ENCODE measurements at regions not wholly inside any gene's neighbourhood (a gene's known extent, or its start where the extent isn't known, plus 50 kb on each side); places are given as distances from the start of the nearest gene placed in this dataset.

DNA sequence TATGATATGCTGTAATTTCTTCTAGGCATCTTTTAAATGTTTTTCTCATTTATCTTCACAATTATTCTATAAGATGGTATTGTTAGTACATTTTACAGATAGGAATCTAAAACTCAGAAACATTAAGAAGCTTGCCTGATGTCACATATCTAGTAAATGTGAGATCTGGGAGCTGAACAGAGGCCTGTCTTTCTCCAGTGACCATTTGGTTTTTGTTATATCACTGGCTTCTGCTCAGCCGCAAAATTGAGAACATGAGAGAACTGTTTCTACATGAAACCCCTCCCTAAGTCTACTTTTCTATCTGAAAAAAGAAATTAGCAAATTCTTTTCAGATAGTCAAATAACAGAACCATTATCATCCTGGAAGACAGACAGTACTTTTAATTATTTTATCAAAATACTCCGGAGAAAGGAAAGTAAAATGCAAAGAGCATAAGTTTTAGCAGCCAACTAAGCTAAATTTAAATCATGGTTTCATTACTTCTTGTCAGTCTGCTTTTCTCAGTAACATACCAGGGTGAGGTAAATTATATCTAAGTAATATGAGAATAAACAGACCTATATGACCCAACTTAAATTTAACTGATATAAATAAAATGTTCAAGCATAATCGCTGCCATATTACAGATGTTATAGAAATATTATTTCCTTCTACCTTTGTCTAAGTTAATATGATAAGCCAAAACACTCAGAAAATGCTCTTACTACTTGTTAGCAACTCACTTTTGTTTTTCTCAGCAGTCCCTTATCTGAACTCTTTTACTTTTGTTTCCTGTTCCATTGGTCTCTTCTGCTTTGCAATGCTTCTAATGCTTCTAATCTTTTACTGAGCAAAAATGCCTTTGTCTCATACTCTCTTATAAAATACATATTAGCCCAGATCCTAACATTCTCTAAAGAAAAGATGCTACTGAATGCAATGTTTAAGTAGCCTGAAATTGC lies 68.0 kb upstream of the MBNL1 start:
- Histone ChIP-seq H3K27me3 (ENCODE audit: control insufficient read depth, low read length) (no peaks in the 10 kb centered on the region), H3K4me3 (ENCODE audit: low read length) (peak overlapping the region; percentile 58), H3K9me2 (replicated peaks; ENCODE audit: control insufficient read depth, low read length) (no peaks in the 10 kb centered on the region), H3K4me2 (ENCODE audit: low read length) (peak overlapping the region; percentile 81), H3K36me3 (ENCODE audit: control insufficient read depth, low read length) (peaks cover 9% of the 10 kb centered on the region; the same call in 1 of the 2 replicates), H3F3A (ENCODE audit: control insufficient read depth, insufficient read depth) (peaks cover 36% of the 10 kb centered on the region), H3K4me1 (ENCODE audit: control insufficient read depth, low read length) (peaks cover 100% of the 10 kb centered on the region), H3K27ac (ENCODE audit: low read depth, low read length) (peak overlapping the region; percentile 86), H4K20me1 (ENCODE audit: control insufficient read depth, insufficient read depth, low read depth, low read length) (no peaks in the 10 kb centered on the region), H3K79me2 (ENCODE audit: control insufficient read depth, low read length) (no peaks in the 10 kb centered on the region; the same call in 1 of the 2 replicates), H3K9me3 (ENCODE audit: control insufficient read depth, insufficient read depth, low read length) (no peaks in the 10 kb centered on the region)
- TF ChIP-seq, protein P1, sequence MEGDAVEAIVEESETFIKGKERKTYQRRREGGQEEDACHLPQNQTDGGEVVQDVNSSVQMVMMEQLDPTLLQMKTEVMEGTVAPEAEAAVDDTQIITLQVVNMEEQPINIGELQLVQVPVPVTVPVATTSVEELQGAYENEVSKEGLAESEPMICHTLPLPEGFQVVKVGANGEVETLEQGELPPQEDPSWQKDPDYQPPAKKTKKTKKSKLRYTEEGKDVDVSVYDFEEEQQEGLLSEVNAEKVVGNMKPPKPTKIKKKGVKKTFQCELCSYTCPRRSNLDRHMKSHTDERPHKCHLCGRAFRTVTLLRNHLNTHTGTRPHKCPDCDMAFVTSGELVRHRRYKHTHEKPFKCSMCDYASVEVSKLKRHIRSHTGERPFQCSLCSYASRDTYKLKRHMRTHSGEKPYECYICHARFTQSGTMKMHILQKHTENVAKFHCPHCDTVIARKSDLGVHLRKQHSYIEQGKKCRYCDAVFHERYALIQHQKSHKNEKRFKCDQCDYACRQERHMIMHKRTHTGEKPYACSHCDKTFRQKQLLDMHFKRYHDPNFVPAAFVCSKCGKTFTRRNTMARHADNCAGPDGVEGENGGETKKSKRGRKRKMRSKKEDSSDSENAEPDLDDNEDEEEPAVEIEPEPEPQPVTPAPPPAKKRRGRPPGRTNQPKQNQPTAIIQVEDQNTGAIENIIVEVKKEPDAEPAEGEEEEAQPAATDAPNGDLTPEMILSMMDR (IDR thresholded peaks at IDR 0.05; ENCODE audit: low read depth, low read length, poor library complexity, severe bottlenecking): no peak
- no peak for TF ChIP-seq EZH2phosphoT487 (IDR thresholded peaks at IDR 0.05; ENCODE audit: borderline replicate concordance, low read length)

DNA sequence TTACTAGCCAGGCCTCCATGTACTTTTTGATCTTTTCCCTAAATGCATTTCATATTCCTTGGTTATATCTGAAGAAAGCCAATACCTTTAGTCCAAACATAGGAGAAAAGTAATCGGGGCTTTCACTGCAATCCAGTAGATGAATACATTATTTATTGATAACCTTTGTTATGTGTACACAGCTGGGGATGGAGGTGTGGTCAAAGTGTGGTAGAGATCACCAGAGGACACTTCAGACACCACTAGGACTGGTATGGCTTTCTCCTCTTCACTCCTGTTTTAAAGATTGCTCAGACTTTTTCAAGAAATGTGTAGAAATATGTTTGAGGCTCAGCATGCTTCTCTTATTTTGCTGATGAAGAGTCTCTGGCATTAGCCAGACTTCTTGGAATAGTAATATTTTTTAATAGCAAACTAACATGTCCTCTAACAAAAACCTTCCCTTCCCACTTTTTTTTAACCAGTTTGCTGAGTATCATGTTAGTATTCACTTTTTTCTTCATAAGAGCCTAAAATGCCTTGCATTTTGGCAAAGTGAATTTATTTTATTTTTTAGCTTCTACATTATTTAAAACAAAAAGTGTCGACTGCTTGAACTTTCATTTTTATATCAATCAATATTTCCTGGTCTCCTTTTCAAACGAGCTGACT lies 65.6 kb upstream of the MBNL1 start:
- H3K4me3 ChIP-seq (ENCODE audit: low read length): peak overlapping the region; percentile 69
- peak overlapping the region; percentile 81 for H3K4me2 ChIP-seq (ENCODE audit: low read length)
- peaks cover 41% of the 10 kb centered on the region for H3F3A ChIP-seq (ENCODE audit: control insufficient read depth, insufficient read depth)

DNA sequence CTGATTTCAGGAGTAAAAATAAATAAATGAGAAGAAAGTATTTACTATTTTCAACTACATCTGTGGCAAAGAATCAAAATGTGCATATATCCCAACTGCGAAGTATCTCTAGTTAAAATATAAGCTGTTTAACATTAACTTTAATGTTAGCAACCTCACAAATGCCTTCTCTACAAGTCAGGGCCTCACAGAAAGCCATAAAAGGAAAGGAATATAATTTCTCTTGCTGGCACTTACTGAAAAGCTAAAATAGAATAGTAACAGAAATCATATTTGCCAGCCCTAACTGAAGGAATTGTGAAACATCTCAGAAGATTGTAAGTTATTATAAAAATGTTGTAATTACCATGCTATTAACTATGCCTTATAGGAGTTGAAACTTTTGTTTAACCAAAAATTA lies 65.1 kb upstream of the MBNL1 start:
- Histone ChIP-seq H3K36me3 (ENCODE audit: control insufficient read depth, low read length) (no peaks in the 10 kb centered on the region), H3K9me3 (ENCODE audit: control insufficient read depth, insufficient read depth, low read length) (no peaks in the 10 kb centered on the region; the same call in 1 of the 2 replicates), H3K27ac (ENCODE audit: low read depth, low read length) (peak overlapping the region; percentile 86), H4K20me1 (ENCODE audit: control insufficient read depth, insufficient read depth, low read depth, low read length) (no peaks in the 10 kb centered on the region), H3K4me3 (ENCODE audit: low read length) (peak overlapping the region; percentile 69), H3K27me3 (ENCODE audit: control insufficient read depth, low read length) (no peaks in the 10 kb centered on the region), H3K4me2 (ENCODE audit: low read length) (peak overlapping the region; percentile 81), H3K9me2 (replicated peaks; ENCODE audit: control insufficient read depth, low read length) (no peaks in the 10 kb centered on the region), H3F3A (ENCODE audit: control insufficient read depth, insufficient read depth) (peaks cover 41% of the 10 kb centered on the region), H3K4me1 (ENCODE audit: control insufficient read depth, low read length) (peaks cover 89% of the 10 kb centered on the region), H3K79me2 (ENCODE audit: control insufficient read depth, low read length) (no peaks in the 10 kb centered on the region; the same call in 1 of the 2 replicates)
- TF ChIP-seq EZH2phosphoT487 (IDR thresholded peaks at IDR 0.05; ENCODE audit: borderline replicate concordance, low read length): no peak
- TF ChIP-seq, protein P1 (IDR thresholded peaks at IDR 0.05; ENCODE audit: low read depth, low read length, poor library complexity, severe bottlenecking): no peak

More for the DNA sequence above, 65.6 kb upstream of the MBNL1 start:
- no peaks in the 10 kb centered on the region for H3K9me2 ChIP-seq (replicated peaks; ENCODE audit: control insufficient read depth, low read length)
- no peaks in the 10 kb centered on the region; the same call in 1 of the 2 replicates for H3K79me2 ChIP-seq (ENCODE audit: control insufficient read depth, low read length)
- peaks cover 94% of the 10 kb centered on the region for H3K4me1 ChIP-seq (ENCODE audit: control insufficient read depth, low read length)
- no peaks in the 10 kb centered on the region for H3K27me3 ChIP-seq (ENCODE audit: control insufficient read depth, low read length)
- H3K27ac ChIP-seq (ENCODE audit: low read depth, low read length): peak overlapping the region; percentile 86
- TF ChIP-seq, protein P1 (IDR thresholded peaks at IDR 0.05; ENCODE audit: low read depth, low read length, poor library complexity, severe bottlenecking): no peak
- TF ChIP-seq EZH2phosphoT487 (IDR thresholded peaks at IDR 0.05; ENCODE audit: borderline replicate concordance, low read length): no peak
- H3K9me3 ChIP-seq (ENCODE audit: control insufficient read depth, insufficient read depth, low read length): no peaks in the 10 kb centered on the region
- H4K20me1 ChIP-seq (ENCODE audit: control insufficient read depth, insufficient read depth, low read depth, low read length): no peaks in the 10 kb centered on the region
- peaks cover 3% of the 10 kb centered on the region; the same call in 1 of the 2 replicates for H3K36me3 ChIP-seq (ENCODE audit: control insufficient read depth, low read length)
